ENCODE measurements at regions not wholly inside any gene's neighbourhood (a gene's known extent, or its start where the extent isn't known, plus 50 kb on each side); places are given as distances from the start of the nearest gene placed in this dataset.

DNA sequence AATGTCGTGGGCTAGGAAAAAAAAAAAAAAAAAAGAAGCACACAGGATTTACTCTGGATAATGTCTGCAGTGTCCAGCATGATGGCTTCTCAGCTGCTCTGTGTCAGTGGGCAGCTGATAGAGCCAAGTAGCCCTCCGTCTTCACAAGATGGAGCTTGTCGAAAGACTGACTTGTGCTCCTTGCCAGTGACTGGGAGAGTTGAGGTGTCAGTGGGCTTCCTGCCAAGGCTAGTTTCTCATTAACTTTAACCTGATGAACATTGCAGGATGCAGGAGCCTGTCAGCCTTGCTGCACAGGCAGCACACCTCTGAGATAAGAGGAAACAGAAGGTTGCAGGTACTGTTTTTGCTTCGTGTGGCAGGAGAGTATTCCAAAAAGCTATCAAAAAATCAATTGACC, 171.4 kb upstream of the SGCD start:
- Mint-ChIP-seq H3K4me3 (no peak overlapping the region), H3K4me1 (peaks cover 4% of the 10 kb centered on the region), H3K27ac (no peak overlapping the region), H3K36me3 (no peaks in the 10 kb centered on the region), H3K9me3 (no peaks in the 10 kb centered on the region), H3K27me3 (ENCODE audit: low read depth) (no peaks in the 10 kb centered on the region)
- TF ChIP-seq SMAD3 (CRISPR knock-in tag; IDR thresholded peaks at IDR 0.05; ENCODE audit: borderline replicate concordance): no peak
- no peak for TF ChIP-seq ZNF219 (CRISPR knock-in tag; IDR thresholded peaks at IDR 0.05; ENCODE audit: borderline replicate concordance)
- TF ChIP-seq ZBTB43 (CRISPR knock-in tag; IDR thresholded peaks at IDR 0.05): no peak
- no peak for TF ChIP-seq CREB1 (CRISPR knock-in tag; IDR thresholded peaks at IDR 0.05)
- no peak for TF ChIP-seq TP53 (CRISPR knock-in tag; IDR thresholded peaks at IDR 0.05)
- TF ChIP-seq ZBTB21 (CRISPR knock-in tag; IDR thresholded peaks at IDR 0.05; ENCODE audit: borderline replicate concordance): no peak
- TF ChIP-seq, protein P1, sequence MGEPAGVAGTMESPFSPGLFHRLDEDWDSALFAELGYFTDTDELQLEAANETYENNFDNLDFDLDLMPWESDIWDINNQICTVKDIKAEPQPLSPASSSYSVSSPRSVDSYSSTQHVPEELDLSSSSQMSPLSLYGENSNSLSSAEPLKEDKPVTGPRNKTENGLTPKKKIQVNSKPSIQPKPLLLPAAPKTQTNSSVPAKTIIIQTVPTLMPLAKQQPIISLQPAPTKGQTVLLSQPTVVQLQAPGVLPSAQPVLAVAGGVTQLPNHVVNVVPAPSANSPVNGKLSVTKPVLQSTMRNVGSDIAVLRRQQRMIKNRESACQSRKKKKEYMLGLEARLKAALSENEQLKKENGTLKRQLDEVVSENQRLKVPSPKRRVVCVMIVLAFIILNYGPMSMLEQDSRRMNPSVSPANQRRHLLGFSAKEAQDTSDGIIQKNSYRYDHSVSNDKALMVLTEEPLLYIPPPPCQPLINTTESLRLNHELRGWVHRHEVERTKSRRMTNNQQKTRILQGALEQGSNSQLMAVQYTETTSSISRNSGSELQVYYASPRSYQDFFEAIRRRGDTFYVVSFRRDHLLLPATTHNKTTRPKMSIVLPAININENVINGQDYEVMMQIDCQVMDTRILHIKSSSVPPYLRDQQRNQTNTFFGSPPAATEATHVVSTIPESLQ (CRISPR knock-in tag; IDR thresholded peaks at IDR 0.05): no peak
- TF ChIP-seq, protein P2, sequence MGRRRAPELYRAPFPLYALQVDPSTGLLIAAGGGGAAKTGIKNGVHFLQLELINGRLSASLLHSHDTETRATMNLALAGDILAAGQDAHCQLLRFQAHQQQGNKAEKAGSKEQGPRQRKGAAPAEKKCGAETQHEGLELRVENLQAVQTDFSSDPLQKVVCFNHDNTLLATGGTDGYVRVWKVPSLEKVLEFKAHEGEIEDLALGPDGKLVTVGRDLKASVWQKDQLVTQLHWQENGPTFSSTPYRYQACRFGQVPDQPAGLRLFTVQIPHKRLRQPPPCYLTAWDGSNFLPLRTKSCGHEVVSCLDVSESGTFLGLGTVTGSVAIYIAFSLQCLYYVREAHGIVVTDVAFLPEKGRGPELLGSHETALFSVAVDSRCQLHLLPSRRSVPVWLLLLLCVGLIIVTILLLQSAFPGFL (CRISPR knock-in tag; IDR thresholded peaks at IDR 0.05; ENCODE audit: borderline replicate concordance): no peak
- TF ChIP-seq MYBL2 (CRISPR knock-in tag; IDR thresholded peaks at IDR 0.05): no peak
- TF ChIP-seq TEAD1 (CRISPR knock-in tag; IDR thresholded peaks at IDR 0.05): no peak
- no peak for TF ChIP-seq OVOL2 (CRISPR knock-in tag; IDR thresholded peaks at IDR 0.05; ENCODE audit: borderline replicate concordance)
- ChIA-PET CTCF (no interaction called here), POLR2A (no interaction called here)
- ATAC-seq (no peak), DNase-seq (ENCODE audit: low spot score) (no peak)

- Mint-ChIP-seq H3K9me3 (peaks cover 6% of the 10 kb centered on the region; the same call in 1 of the 2 replicates), H3K27me3 (ENCODE audit: low read depth) (no peaks in the 10 kb centered on the region), H3K4me1 (no peaks in the 10 kb centered on the region), H3K36me3 (no peaks in the 10 kb centered on the region), H3K4me3 (no peak overlapping the region), H3K27ac (no peak overlapping the region)
- ATAC-seq (no peak), DNase-seq (ENCODE audit: low spot score) (no peak)
- ChIA-PET CTCF (no interaction called here), POLR2A (no interaction called here)
- TF ChIP-seq ZNF671 (CRISPR knock-in tag; IDR thresholded peaks at IDR 0.05) (no peak), NR1H2 (CRISPR knock-in tag; IDR thresholded peaks at IDR 0.05) (no peak), ZNF416 (CRISPR knock-in tag; IDR thresholded peaks at IDR 0.05) (no peak), NR2C2 (CRISPR knock-in tag; IDR thresholded peaks at IDR 0.05) (no peak), ZNF423 (CRISPR knock-in tag; IDR thresholded peaks at IDR 0.05) (no peak), TCF7 (CRISPR knock-in tag; IDR thresholded peaks at IDR 0.05; ENCODE audit: low read depth) (no peak), EMX1 (CRISPR knock-in tag; IDR thresholded peaks at IDR 0.05) (no peak)
- TF ChIP-seq, protein P3, sequence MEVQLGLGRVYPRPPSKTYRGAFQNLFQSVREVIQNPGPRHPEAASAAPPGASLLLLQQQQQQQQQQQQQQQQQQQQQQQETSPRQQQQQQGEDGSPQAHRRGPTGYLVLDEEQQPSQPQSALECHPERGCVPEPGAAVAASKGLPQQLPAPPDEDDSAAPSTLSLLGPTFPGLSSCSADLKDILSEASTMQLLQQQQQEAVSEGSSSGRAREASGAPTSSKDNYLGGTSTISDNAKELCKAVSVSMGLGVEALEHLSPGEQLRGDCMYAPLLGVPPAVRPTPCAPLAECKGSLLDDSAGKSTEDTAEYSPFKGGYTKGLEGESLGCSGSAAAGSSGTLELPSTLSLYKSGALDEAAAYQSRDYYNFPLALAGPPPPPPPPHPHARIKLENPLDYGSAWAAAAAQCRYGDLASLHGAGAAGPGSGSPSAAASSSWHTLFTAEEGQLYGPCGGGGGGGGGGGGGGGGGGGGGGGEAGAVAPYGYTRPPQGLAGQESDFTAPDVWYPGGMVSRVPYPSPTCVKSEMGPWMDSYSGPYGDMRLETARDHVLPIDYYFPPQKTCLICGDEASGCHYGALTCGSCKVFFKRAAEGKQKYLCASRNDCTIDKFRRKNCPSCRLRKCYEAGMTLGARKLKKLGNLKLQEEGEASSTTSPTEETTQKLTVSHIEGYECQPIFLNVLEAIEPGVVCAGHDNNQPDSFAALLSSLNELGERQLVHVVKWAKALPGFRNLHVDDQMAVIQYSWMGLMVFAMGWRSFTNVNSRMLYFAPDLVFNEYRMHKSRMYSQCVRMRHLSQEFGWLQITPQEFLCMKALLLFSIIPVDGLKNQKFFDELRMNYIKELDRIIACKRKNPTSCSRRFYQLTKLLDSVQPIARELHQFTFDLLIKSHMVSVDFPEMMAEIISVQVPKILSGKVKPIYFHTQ (CRISPR knock-in tag; IDR thresholded peaks at IDR 0.05): no peak
- TF ChIP-seq, protein P4, sequence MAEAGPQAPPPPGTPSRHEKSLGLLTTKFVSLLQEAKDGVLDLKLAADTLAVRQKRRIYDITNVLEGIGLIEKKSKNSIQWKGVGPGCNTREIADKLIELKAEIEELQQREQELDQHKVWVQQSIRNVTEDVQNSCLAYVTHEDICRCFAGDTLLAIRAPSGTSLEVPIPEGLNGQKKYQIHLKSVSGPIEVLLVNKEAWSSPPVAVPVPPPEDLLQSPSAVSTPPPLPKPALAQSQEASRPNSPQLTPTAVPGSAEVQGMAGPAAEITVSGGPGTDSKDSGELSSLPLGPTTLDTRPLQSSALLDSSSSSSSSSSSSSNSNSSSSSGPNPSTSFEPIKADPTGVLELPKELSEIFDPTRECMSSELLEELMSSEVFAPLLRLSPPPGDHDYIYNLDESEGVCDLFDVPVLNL (CRISPR knock-in tag; IDR thresholded peaks at IDR 0.05; ENCODE audit: borderline replicate concordance, low read depth): no peak
- TF ChIP-seq, protein P5, sequence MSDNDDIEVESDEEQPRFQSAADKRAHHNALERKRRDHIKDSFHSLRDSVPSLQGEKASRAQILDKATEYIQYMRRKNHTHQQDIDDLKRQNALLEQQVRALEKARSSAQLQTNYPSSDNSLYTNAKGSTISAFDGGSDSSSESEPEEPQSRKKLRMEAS (CRISPR knock-in tag; IDR thresholded peaks at IDR 0.05): no peak
- TF ChIP-seq, protein P6, sequence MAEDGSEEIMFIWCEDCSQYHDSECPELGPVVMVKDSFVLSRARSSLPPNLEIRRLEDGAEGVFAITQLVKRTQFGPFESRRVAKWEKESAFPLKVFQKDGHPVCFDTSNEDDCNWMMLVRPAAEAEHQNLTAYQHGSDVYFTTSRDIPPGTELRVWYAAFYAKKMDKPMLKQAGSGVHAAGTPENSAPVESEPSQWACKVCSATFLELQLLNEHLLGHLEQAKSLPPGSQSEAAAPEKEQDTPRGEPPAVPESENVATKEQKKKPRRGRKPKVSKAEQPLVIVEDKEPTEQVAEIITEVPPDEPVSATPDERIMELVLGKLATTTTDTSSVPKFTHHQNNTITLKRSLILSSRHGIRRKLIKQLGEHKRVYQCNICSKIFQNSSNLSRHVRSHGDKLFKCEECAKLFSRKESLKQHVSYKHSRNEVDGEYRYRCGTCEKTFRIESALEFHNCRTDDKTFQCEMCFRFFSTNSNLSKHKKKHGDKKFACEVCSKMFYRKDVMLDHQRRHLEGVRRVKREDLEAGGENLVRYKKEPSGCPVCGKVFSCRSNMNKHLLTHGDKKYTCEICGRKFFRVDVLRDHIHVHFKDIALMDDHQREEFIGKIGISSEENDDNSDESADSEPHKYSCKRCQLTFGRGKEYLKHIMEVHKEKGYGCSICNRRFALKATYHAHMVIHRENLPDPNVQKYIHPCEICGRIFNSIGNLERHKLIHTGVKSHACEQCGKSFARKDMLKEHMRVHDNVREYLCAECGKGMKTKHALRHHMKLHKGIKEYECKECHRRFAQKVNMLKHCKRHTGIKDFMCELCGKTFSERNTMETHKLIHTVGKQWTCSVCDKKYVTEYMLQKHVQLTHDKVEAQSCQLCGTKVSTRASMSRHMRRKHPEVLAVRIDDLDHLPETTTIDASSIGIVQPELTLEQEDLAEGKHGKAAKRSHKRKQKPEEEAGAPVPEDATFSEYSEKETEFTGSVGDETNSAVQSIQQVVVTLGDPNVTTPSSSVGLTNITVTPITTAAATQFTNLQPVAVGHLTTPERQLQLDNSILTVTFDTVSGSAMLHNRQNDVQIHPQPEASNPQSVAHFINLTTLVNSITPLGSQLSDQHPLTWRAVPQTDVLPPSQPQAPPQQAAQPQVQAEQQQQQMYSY (CRISPR knock-in tag; IDR thresholded peaks at IDR 0.05): no peak
- TF ChIP-seq, protein P1 (CRISPR knock-in tag; IDR thresholded peaks at IDR 0.05): no peak
These were observed 162.7 kb upstream of the SGCD start for GRCh38 chr5:156164306-156164705.
